ENCODE measurements at regions not wholly inside any gene's neighbourhood (a gene's known extent, or its start where the extent isn't known, plus 50 kb on each side); places are given as distances from the start of the nearest gene placed in this dataset.

GRCh38 chr5:2188137-2188536, 305.4 kb upstream of the IRX4 start:
- no peak for DNase-seq (ENCODE audit: low read depth)

- no peak for DNase-seq (ENCODE audit: low read depth)
These were observed 305.0 kb upstream of the IRX4 start for GRCh38 chr5:2187687-2188086.

- peak; percentile 30 for DNase-seq (ENCODE audit: low read depth)
These were observed 304.4 kb upstream of the IRX4 start for GRCh38 chr5:2187156-2187555.

- DNase-seq (ENCODE audit: low read depth) = no peak
These were observed 303.8 kb upstream of the IRX4 start for GRCh38 chr5:2186472-2187015.

GRCh38 chr5:2185646-2186471, 303.1 kb upstream of the IRX4 start:
- DNase-seq (ENCODE audit: low read depth) = no peak

GRCh38 chr5:2184563-2185540, 302.1 kb upstream of the IRX4 start:
- DNase-seq (ENCODE audit: low read depth) = no peak

- no peak for DNase-seq (ENCODE audit: low read depth)
These were observed 301.3 kb upstream of the IRX4 start for GRCh38 chr5:2184026-2184366.

GRCh38 chr5:2183154-2184025, 300.7 kb upstream of the IRX4 start:
- DNase-seq (ENCODE audit: low read depth) = no peak

- no peak for DNase-seq (ENCODE audit: low read depth)
These were observed 299.3 kb upstream of the IRX4 start for GRCh38 chr5:2182020-2182419.

GRCh38 chr5:2181557-2181956, 298.8 kb upstream of the IRX4 start:
- DNase-seq (ENCODE audit: low read depth) = no peak

- no peak for DNase-seq (ENCODE audit: low read depth)
These were observed 298.4 kb upstream of the IRX4 start for GRCh38 chr5:2181149-2181548.

- no peak for DNase-seq (ENCODE audit: low read depth)
These were observed 297.7 kb upstream of the IRX4 start for GRCh38 chr5:2180456-2180855.

- no peak for DNase-seq (ENCODE audit: low read depth)
These were observed 297.1 kb upstream of the IRX4 start for GRCh38 chr5:2179861-2180260.

GRCh38 chr5:2178528-2178927, 295.8 kb upstream of the IRX4 start:
- no peak for DNase-seq (ENCODE audit: low read depth)

- DNase-seq (ENCODE audit: low read depth) = no peak
These were observed 295.3 kb upstream of the IRX4 start for GRCh38 chr5:2178071-2178477.

GRCh38 chr5:2177244-2177643, 294.5 kb upstream of the IRX4 start:
- no peak for DNase-seq (ENCODE audit: low read depth)

GRCh38 chr5:2176581-2176980, 293.9 kb upstream of the IRX4 start:
- no peak for DNase-seq (ENCODE audit: low read depth)

GRCh38 chr5:2175842-2176404, 293.2 kb upstream of the IRX4 start:
- DNase-seq (ENCODE audit: low read depth) = no peak

GRCh38 chr5:2175041-2175440, 292.3 kb upstream of the IRX4 start:
- DNase-seq (ENCODE audit: low read depth) = no peak

GRCh38 chr5:2174538-2174937, 291.8 kb upstream of the IRX4 start:
- no peak for DNase-seq (ENCODE audit: low read depth)

Measured in HT1080 (cell line).